ENCODE measurements at regions not wholly inside any gene's neighbourhood (a gene's known extent, or its start where the extent isn't known, plus 50 kb on each side); places are given as distances from the start of the nearest gene placed in this dataset.
"Not testable (repeated sequence)": the region's sequence is repeated elsewhere in the genome, so short reads cannot be mapped to it uniquely, and the experiment has no call there.

DNA sequence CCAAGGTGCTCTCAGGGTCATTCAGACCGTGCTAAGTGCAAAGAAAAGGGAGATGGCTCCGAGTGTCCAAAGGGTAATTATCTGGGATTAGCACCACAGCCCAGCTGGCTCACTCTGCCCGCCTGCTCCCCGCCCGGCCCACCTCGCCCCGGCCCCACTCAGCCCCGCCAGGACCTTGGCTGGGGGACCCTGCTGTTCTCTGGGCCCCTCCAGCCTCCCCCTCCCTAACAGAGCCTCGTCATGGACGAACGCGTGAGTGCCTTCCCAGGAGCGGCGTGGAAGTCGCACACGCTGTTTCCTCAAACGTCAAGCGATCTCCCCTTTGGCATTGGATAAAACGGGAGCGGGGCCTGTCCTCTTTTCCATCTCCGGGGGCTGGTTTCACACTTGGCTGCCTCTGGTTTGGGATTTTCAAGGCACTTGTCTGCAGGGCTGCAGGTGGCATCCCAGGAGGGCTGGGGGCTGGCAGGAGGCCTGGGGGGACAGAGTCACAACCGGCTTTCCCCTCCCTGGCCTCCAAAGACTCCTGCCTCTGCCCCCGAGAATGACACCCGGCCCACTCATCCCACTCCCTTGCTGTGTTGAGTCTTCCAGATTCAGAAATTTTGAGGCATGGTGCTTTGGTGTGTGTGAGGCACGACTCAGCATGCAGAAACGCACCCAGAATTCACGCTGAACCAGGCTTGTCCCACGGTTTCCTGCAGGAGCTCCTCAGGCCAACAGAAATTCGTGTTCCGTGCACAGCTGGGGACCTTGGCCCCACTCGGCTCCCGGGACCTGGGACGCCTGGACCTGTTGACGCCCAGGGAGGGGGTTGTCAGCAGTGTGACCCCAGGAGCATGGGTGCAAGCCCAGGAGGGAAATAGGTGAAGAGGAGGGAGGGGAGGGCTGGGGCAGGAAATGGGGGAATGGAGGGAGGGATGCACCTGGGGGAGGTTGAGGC lies 110.0 kb downstream of the PDGFA start (continued):
- no peak for TF ChIP-seq SREBF2 (IDR thresholded peaks at IDR 0.05; ENCODE audit: low read length)

DNA sequence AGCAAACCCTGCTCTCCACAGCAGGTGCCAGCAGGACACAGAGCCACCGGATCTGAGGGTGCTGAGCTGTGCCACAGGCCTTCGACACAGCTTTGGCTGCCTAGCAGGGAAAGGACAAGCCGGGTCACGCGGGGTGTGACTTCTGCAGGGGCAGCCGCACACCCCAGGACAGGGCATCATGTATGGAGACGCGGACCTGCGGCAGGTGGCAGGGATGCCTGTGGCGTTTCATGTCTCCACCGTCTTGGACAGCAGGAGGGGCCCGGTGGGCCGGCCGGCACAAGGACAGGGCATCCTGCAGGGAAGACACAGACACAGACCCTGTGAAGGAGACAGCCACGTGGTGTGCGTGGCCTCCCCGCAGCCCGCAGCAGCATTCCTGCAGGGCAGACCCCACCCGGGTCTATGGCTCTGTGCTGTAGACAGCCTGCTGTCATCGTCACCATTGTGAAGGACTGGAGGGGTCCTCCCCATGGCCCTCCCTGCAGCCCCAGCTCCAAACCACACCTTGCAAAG lies 109.2 kb downstream of the PDGFA start:
- Histone ChIP-seq H3K4me3 (no peak overlapping the region), H3K4me1 (ENCODE audit: control insufficient read depth, insufficient read depth, low read length) (no peaks in the 10 kb centered on the region), H2AFZ (ENCODE audit: control insufficient read depth, low read depth, low read length) (no peak overlapping the region), H3K36me3 (ENCODE audit: control insufficient read depth in 2 of 2, insufficient read depth in 2 of 2, low read length in 1 of 2) (no peaks in the 10 kb centered on the region), H3K27me3 (replicated peaks in 1 of 2; ENCODE audit: control insufficient read depth in 2 of 2, insufficient read depth in 2 of 2, low read length in 1 of 2) (no peaks in the 10 kb centered on the region), H3K9ac (ENCODE audit: control insufficient read depth, insufficient read depth, low read length) (no peak overlapping the region), H3K27ac (ENCODE audit: control insufficient read depth, insufficient read depth) (no peak overlapping the region), H4K20me1 (ENCODE audit: control insufficient read depth, insufficient read depth) (no peaks in the 10 kb centered on the region), H3K9me3 (replicated peaks; ENCODE audit: control insufficient read depth, insufficient read depth, low read length) (no peaks in the 10 kb centered on the region; the same call in 2 of the 3 replicates), H3K4me2 (ENCODE audit: control insufficient read depth, insufficient read depth) (no peak overlapping the region), H3K79me2 (ENCODE audit: control insufficient read depth, insufficient read depth, low read length) (no peaks in the 10 kb centered on the region)
- CTCF ChIA-PET: no interaction called here
- ATAC-seq: no peak
- no peak for FAIRE-seq
- BruUV-seq (replicated peaks): no TSS peak
- RAD21 ChIA-PET (ENCODE audit: unreplicated experiment): no interaction called here
- TF ChIP-seq MEF2B (IDR thresholded peaks at IDR 0.05; ENCODE audit: partially characterized antibody, poor library complexity, severe bottlenecking): no peak
- TF ChIP-seq, protein P1, sequence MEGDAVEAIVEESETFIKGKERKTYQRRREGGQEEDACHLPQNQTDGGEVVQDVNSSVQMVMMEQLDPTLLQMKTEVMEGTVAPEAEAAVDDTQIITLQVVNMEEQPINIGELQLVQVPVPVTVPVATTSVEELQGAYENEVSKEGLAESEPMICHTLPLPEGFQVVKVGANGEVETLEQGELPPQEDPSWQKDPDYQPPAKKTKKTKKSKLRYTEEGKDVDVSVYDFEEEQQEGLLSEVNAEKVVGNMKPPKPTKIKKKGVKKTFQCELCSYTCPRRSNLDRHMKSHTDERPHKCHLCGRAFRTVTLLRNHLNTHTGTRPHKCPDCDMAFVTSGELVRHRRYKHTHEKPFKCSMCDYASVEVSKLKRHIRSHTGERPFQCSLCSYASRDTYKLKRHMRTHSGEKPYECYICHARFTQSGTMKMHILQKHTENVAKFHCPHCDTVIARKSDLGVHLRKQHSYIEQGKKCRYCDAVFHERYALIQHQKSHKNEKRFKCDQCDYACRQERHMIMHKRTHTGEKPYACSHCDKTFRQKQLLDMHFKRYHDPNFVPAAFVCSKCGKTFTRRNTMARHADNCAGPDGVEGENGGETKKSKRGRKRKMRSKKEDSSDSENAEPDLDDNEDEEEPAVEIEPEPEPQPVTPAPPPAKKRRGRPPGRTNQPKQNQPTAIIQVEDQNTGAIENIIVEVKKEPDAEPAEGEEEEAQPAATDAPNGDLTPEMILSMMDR (IDR thresholded peaks at IDR 0.05 in 2 of 3, conservative IDR thresholded peaks at IDR 0.05 in 1 of 3; ENCODE audit: control insufficient read depth in 2 of 3, extremely low read depth in 1 of 3, insufficient read depth in 1 of 3, low read depth in 3 of 3, low read length in 3 of 3): no peak
- in situ Hi-C loops (cut with MboI) (no loop called here), intact Hi-C loops (cut with micrococcal nuclease; ENCODE audit: unreplicated experiment) (no loop called here)
- WGBS (ENCODE audit: insufficient coverage, insufficient replicate concordance, low lambda C conversion rate, missing lambda C conversion rate): 84% methylated on average over 16 of the region's 20 CpGs
- POLR2A ChIA-PET: no interaction called here
- no peak for DNase-seq (ENCODE audit: low read depth, low spot score)
- SMC1A ChIA-PET (ENCODE audit: uncharacterized antibody, unreplicated experiment): no interaction called here

DNA sequence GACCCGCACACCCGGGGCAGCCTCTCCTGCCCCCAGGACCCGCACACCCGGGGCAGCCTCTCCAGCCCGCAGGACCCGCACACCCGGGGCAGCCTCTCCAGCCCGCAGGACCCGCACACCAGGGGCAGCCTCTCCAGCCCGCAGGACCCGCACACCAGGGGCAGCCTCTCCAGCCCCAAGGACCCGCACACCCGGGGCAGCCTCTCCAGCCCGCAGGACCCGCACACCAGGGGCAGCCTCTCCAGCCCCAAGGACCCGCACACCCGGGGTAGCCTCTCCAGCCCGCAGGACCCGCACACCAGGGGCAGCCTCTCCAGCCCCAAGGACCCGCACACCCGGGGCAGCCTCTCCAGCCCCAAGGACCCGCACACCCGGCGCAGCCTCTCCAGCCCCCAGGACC lies 108.5 kb downstream of the PDGFA start:
- FAIRE-seq; H3K79me2 ChIP-seq (ENCODE audit: control insufficient read depth, insufficient read depth, low read length); RAD21 ChIA-PET (ENCODE audit: unreplicated experiment); in situ Hi-C loops (cut with MboI); POLR2A ChIA-PET; H3K27me3 ChIP-seq (replicated peaks in 1 of 2; ENCODE audit: control insufficient read depth in 2 of 2, insufficient read depth in 2 of 2, low read length in 1 of 2); CTCF ChIA-PET; intact Hi-C loops (cut with micrococcal nuclease; ENCODE audit: unreplicated experiment); H2AFZ ChIP-seq (ENCODE audit: control insufficient read depth, low read depth, low read length); H3K27ac ChIP-seq (ENCODE audit: control insufficient read depth, insufficient read depth); DNase-seq (ENCODE audit: low read depth, low spot score); H3K4me2 ChIP-seq (ENCODE audit: control insufficient read depth, insufficient read depth); H3K9me3 ChIP-seq (replicated peaks; ENCODE audit: control insufficient read depth, insufficient read depth, low read length); H3K4me1 ChIP-seq (ENCODE audit: control insufficient read depth, insufficient read depth, low read length); H3K4me3 ChIP-seq; BruUV-seq (replicated peaks); SMC1A ChIA-PET (ENCODE audit: uncharacterized antibody, unreplicated experiment); H3K36me3 ChIP-seq (ENCODE audit: control insufficient read depth in 2 of 2, insufficient read depth in 2 of 2, low read length in 1 of 2); H3K9ac ChIP-seq (ENCODE audit: control insufficient read depth, insufficient read depth, low read length); H4K20me1 ChIP-seq (ENCODE audit: control insufficient read depth, insufficient read depth); ATAC-seq: not testable (repeated sequence)
- whole genome bisulfite sequencing (ENCODE audit: insufficient coverage, insufficient replicate concordance, low lambda C conversion rate, missing lambda C conversion rate): 82% methylated on average over 12 of the region's 24 CpGs

Data from GM12878 (cell line).